Sigmoid colon (tissue), 4 donors: ENCODE measurements at regions not wholly inside any gene's neighbourhood (a gene's known extent, or its start where the extent isn't known, plus 50 kb on each side); places are given as distances from the start of the nearest gene placed in this dataset.

Source experiments
- CTCF ChIP-seq, 4 experiments: fragments of 450-650 bp in 3 of 4; fragments of 200-600 bp in 1 of 4; IDR thresholded peaks; one replicate each; pipeline ENCODE4 v1.5.1; 2016 to 2019; ENCODE audit warnings: antibody characterized with exemption in 4 of 4, mild to moderate bottlenecking in 3 of 4, moderate library complexity in 2 of 4
- EP300 ChIP-seq, 4 donors: sonication (generic); formaldehyde crosslinking; IDR thresholded peaks; one replicate each; pipeline ENCODE4 v1.6.1; 2017; ENCODE audit warnings: antibody characterized with exemption in 4 of 4
- POLR2A ChIP-seq, 2 donors: fragments of 450-650 bp; IDR thresholded peaks; one replicate each; pipeline ENCODE4 v1.6.1; 2016; ENCODE audit warnings: antibody characterized with exemption in 2 of 2, mild to moderate bottlenecking in 2 of 2, moderate library complexity in 2 of 2
- POLR2AphosphoS5 ChIP-seq, 4 donors: sonication (generic); formaldehyde crosslinking; IDR thresholded peaks; one replicate each; pipeline ENCODE4 v1.6.1; 2017; ENCODE audit warnings: antibody characterized with exemption in 4 of 4

GRCh38 chr13:33541962-33542308 is 256.4 kb upstream of the STARD13 start:
- TF ChIP-seq EP300 (IDR thresholded peaks at IDR 0.05) (no peak), CTCF (IDR thresholded peaks at IDR 0.05) (no peak), POLR2AphosphoS5 (IDR thresholded peaks at IDR 0.05) (no peak), POLR2A (IDR thresholded peaks at IDR 0.05) (no peak)
